Large intestine (tissue), 3 donors: ENCODE measurements at regions not wholly inside any gene's neighbourhood (a gene's known extent, or its start where the extent isn't known, plus 50 kb on each side); places are given as distances from the start of the nearest gene placed in this dataset.

Experiments
- DNase-seq, 2 donors: peaks; one replicate each; pipeline versions ENCODE4 v3.0.0 to v3.0.0-alpha.2; 2013
- H3K27ac ChIP-seq: one replicate; pipeline ENCODE4 v1.5.1; 2013; ENCODE audit warnings: low read length
- H3K27me3 ChIP-seq: 2 replicates; pipeline ENCODE4 v1.6.1; 2013; ENCODE audit warnings: low read length; ENCODE audit not compliant: control insufficient read depth, insufficient read depth
- H3K36me3 ChIP-seq: 2 replicates; pipeline ENCODE4 v1.6.1; 2013; ENCODE audit warnings: low read length; ENCODE audit not compliant: control insufficient read depth, insufficient read depth
- H3K4me1 ChIP-seq: one replicate; pipeline ENCODE4 v1.6.1; 2013; ENCODE audit warnings: low read length; ENCODE audit not compliant: control insufficient read depth, insufficient read depth
- H3K4me3 ChIP-seq: one replicate; pipeline ENCODE4 v1.5.1; 2013; ENCODE audit warnings: low read length
- H3K9me3 ChIP-seq: one replicate; pipeline ENCODE4 v1.6.1; 2013; ENCODE audit warnings: mild to moderate bottlenecking, low read depth, low read length, moderate library complexity; ENCODE audit not compliant: control insufficient read depth
- WGBS: methylation state at CpG from one replicate; pipeline ENCODE4 v1.1.5; 2013; ENCODE audit warnings: low lambda C conversion rate; ENCODE audit not compliant: insufficient coverage; 5-methylcytosine and 5-hydroxymethylcytosine counted together

- no peaks in the 10 kb centered on the region for H3K9me3 ChIP-seq
- no peaks in the 10 kb centered on the region for H3K36me3 ChIP-seq
- H3K27ac ChIP-seq, result no peak overlapping the region
- DNase-seq, result no peak
- peaks cover 6% of the 10 kb centered on the region for H3K4me1 ChIP-seq
- H3K4me3 ChIP-seq, result no peak overlapping the region
- no CpG with 5 or more reads among the region's 1 CpG for WGBS
- H3K27me3 ChIP-seq, result no peaks in the 10 kb centered on the region
Observed at GRCh38 chr6:14735956-14736486, 509.8 kb upstream of the JARID2 start.

GRCh38 chr6:14736554-14736953 is 509.3 kb upstream of the JARID2 start:
- 95% methylated on average over 2 of the region's 2 CpGs for WGBS
- Histone ChIP-seq H3K27me3 (no peaks in the 10 kb centered on the region), H3K27ac (no peak overlapping the region), H3K4me3 (no peak overlapping the region), H3K4me1 (peaks cover 6% of the 10 kb centered on the region), H3K36me3 (no peaks in the 10 kb centered on the region), H3K9me3 (no peaks in the 10 kb centered on the region)
- no peak for DNase-seq

GRCh38 chr6:14738497-14738896 is 507.4 kb upstream of the JARID2 start:
- H3K9me3 ChIP-seq, result no peaks in the 10 kb centered on the region
- H3K27ac ChIP-seq, result no peak overlapping the region

GRCh38 chr6:14738933-14739332 is 506.9 kb upstream of the JARID2 start:
- no peaks in the 10 kb centered on the region for H3K4me1 ChIP-seq
- DNase-seq, result no peak
- WGBS, result no CpG with 5 or more reads among the region's 5 CpGs
- H3K36me3 ChIP-seq, result no peaks in the 10 kb centered on the region
- no peak overlapping the region for H3K27ac ChIP-seq
- no peaks in the 10 kb centered on the region for H3K27me3 ChIP-seq
- H3K9me3 ChIP-seq, result no peaks in the 10 kb centered on the region
- H3K4me3 ChIP-seq, result no peak overlapping the region

More at GRCh38 chr6:14738497-14738896, 507.4 kb upstream of the JARID2 start:
- Histone ChIP-seq H3K36me3 (no peaks in the 10 kb centered on the region), H3K4me1 (no peaks in the 10 kb centered on the region), H3K27me3 (no peaks in the 10 kb centered on the region), H3K4me3 (no peak overlapping the region)
- no CpG with 5 or more reads among the region's 2 CpGs for WGBS
- DNase-seq, result no peak

- no CpG with 5 or more reads among the region's 7 CpGs for WGBS
Observed at GRCh38 chr6:14739827-14740226, 506.0 kb upstream of the JARID2 start.

GRCh38 chr6:14742171-14742570 is 503.7 kb upstream of the JARID2 start:
- H3K4me3 ChIP-seq, result no peak overlapping the region
- H3K27ac ChIP-seq, result no peak overlapping the region
- H3K4me1 ChIP-seq, result no peaks in the 10 kb centered on the region
- no peaks in the 10 kb centered on the region for H3K27me3 ChIP-seq
- no peaks in the 10 kb centered on the region for H3K9me3 ChIP-seq
- no peak for DNase-seq
- WGBS, result 100% methylated on average over 2 of the region's 2 CpGs
- no peaks in the 10 kb centered on the region for H3K36me3 ChIP-seq

More at GRCh38 chr6:14739827-14740226, 506.0 kb upstream of the JARID2 start:
- Histone ChIP-seq H3K36me3 (no peaks in the 10 kb centered on the region), H3K9me3 (no peaks in the 10 kb centered on the region), H3K4me3 (no peak overlapping the region), H3K27ac (no peak overlapping the region), H3K4me1 (no peaks in the 10 kb centered on the region), H3K27me3 (no peaks in the 10 kb centered on the region)
- DNase-seq, result no peak

- Histone ChIP-seq H3K27me3 (no peaks in the 10 kb centered on the region), H3K4me3 (no peak overlapping the region), H3K27ac (no peak overlapping the region), H3K4me1 (no peaks in the 10 kb centered on the region), H3K36me3 (no peaks in the 10 kb centered on the region), H3K9me3 (no peaks in the 10 kb centered on the region)
- DNase-seq, result no peak
- no CpG with 5 or more reads among the region's 5 CpGs for WGBS
Observed at GRCh38 chr6:14742680-14743079, 503.2 kb upstream of the JARID2 start.

GRCh38 chr6:14743144-14743473 is 502.8 kb upstream of the JARID2 start:
- no CpG with 5 or more reads among the region's 2 CpGs for WGBS
- Histone ChIP-seq H3K9me3 (no peaks in the 10 kb centered on the region), H3K36me3 (no peaks in the 10 kb centered on the region), H3K27me3 (no peaks in the 10 kb centered on the region), H3K4me3 (no peak overlapping the region), H3K27ac (no peak overlapping the region), H3K4me1 (no peaks in the 10 kb centered on the region)
- no peak for DNase-seq

GRCh38 chr6:14743474-14744211 is 502.2 kb upstream of the JARID2 start:
- no peaks in the 10 kb centered on the region for H3K4me1 ChIP-seq
- WGBS, result 89% methylated on average over 2 of the region's 7 CpGs
- no peaks in the 10 kb centered on the region for H3K27me3 ChIP-seq
- no peak for DNase-seq
- H3K36me3 ChIP-seq, result no peaks in the 10 kb centered on the region
- H3K9me3 ChIP-seq, result no peaks in the 10 kb centered on the region
- no peak overlapping the region for H3K4me3 ChIP-seq
- H3K27ac ChIP-seq, result no peak overlapping the region

GRCh38 chr6:14744212-14744556 is 501.7 kb upstream of the JARID2 start:
- Histone ChIP-seq H3K9me3 (no peaks in the 10 kb centered on the region), H3K36me3 (no peaks in the 10 kb centered on the region), H3K4me1 (no peaks in the 10 kb centered on the region), H3K4me3 (no peak overlapping the region), H3K27me3 (no peaks in the 10 kb centered on the region), H3K27ac (no peak overlapping the region)
- WGBS, result no CpG with 5 or more reads among the region's 3 CpGs
- DNase-seq, result no peak
